H1 (cell line): ENCODE measurements at regions not wholly inside any gene's neighbourhood (a gene's known extent, or its start where the extent isn't known, plus 50 kb on each side); places are given as distances from the start of the nearest gene placed in this dataset.

Source experiments
- CTCF ChIA-PET: fragments of 300-600 bp; sonication (Branson Sonifier 250); formaldehyde crosslinking; loops from one replicate; lab custom pipeline; 2021; ENCODE audit not compliant: partially characterized antibody; lab: Charles Lee
- POLR2A ChIA-PET: fragments of 300-600 bp; sonication (Branson Sonifier 250); formaldehyde crosslinking; loops from one replicate; lab custom pipeline; 2021; ENCODE audit warnings: inconsistent platforms; ENCODE audit not compliant: partially characterized antibody; lab: Charles Lee
- DNase-seq, 2 experiments: peaks; one replicate each; pipeline versions ENCODE4 v3.0.0 to v3.0.0-alpha.2; 2010 to 2022; ENCODE audit warnings: low spot score in 2 of 2, low read depth in 1 of 2, mixed read lengths in 1 of 2
- FAIRE-seq: peaks from 2 replicates; lab custom pipeline; 2011; peaks lifted over from hg19 to GRCh38; lab: Jason Lieb, UNC
- H2AFZ ChIP-seq: 2 replicates; pipeline ENCODE4 v1.8.1; 2012; ENCODE audit warnings: low read length, inconsistent platforms
- H2AK5ac ChIP-seq: 2 replicates; pipeline ENCODE4 v1.6.1; 2013; ENCODE audit warnings: low read depth, low read length
- H2BK120ac ChIP-seq: replicated peaks from 2 replicates; pipeline ENCODE3; 2013; ENCODE audit warnings: low read depth, low read length, inconsistent platforms
- H2BK12ac ChIP-seq: 2 replicates; pipeline ENCODE4 v1.6.1; 2013; ENCODE audit warnings: low read depth, low read length
- H2BK15ac ChIP-seq: 2 replicates; pipeline ENCODE4 v1.6.1; 2013; ENCODE audit warnings: low read length
- H2BK20ac ChIP-seq: 2 replicates; pipeline ENCODE4 v1.6.1; 2013; ENCODE audit warnings: low read length
- H2BK5ac ChIP-seq: 2 replicates; pipeline ENCODE4 v1.6.1; 2013; ENCODE audit warnings: low read depth, low read length
- H3K14ac ChIP-seq: 2 replicates; pipeline ENCODE4 v1.6.1; 2013; ENCODE audit warnings: inconsistent platforms; ENCODE audit not compliant: insufficient read length
- H3K18ac ChIP-seq: 2 replicates; pipeline ENCODE4 v1.6.1; 2013; ENCODE audit warnings: low read length; ENCODE audit errors: extremely low read depth
- H3K23ac ChIP-seq: 2 replicates; pipeline ENCODE4 v1.6.1; 2013; ENCODE audit warnings: inconsistent platforms; ENCODE audit not compliant: insufficient read length
- H3K23me2 ChIP-seq: 2 replicates; pipeline ENCODE4 v1.6.1; 2013; ENCODE audit warnings: low read depth, low read length
- H3K27ac ChIP-seq: 2 replicates; pipeline ENCODE4 v1.6.1; 2011; ENCODE audit warnings: low read depth, low read length, inconsistent platforms
- H3K27me3 ChIP-seq, 4 experiments: replicated peaks in 1 of 4; 1 replicate in 1 of 4; 2 replicates in 3 of 4; pipeline versions ENCODE4 v1.6.1 to v1.8.1; 2011 to 2013; ENCODE audit warnings: low read length in 3 of 4, mild to moderate bottlenecking in 3 of 4, inconsistent platforms in 2 of 4, mixed read lengths in 2 of 4, moderate library complexity in 1 of 4; ENCODE audit not compliant: control insufficient read depth in 3 of 4, insufficient read depth in 3 of 4; ENCODE audit errors: extremely low read depth in 1 of 4
- H3K36me3 ChIP-seq, 4 experiments: 2 replicates each; pipeline versions ENCODE4 v1.6.1 to v1.8.1; 2011 to 2013; ENCODE audit warnings: mild to moderate bottlenecking in 4 of 4, low read length in 3 of 4, moderate library complexity in 2 of 4, control low read depth in 1 of 4, inconsistent platforms in 1 of 4; ENCODE audit not compliant: insufficient read depth in 4 of 4, control insufficient read depth in 2 of 4
- H3K4ac ChIP-seq: replicated peaks from 2 replicates; pipeline ENCODE3; 2013; ENCODE audit warnings: low read length, low read depth, mixed read lengths, inconsistent platforms; ENCODE audit not compliant: insufficient read length
- H3K4me1 ChIP-seq, 4 experiments: replicated peaks in 1 of 4; 1 replicate in 1 of 4; 2 replicates in 3 of 4; pipeline versions ENCODE4 v1.6.1 to v1.8.1; 2011 to 2013; ENCODE audit warnings: low read length in 3 of 4, inconsistent platforms in 2 of 4, mixed read lengths in 1 of 4; ENCODE audit not compliant: insufficient read depth in 4 of 4, control insufficient read depth in 3 of 4
- H3K4me2 ChIP-seq, 2 experiments: 2 replicates each; pipeline versions ENCODE4 v1.6.1 to v1.8.1; 2011 to 2013; ENCODE audit warnings: low read depth in 2 of 2, low read length in 2 of 2, control low read depth in 1 of 2, inconsistent platforms in 1 of 2, mild to moderate bottlenecking in 1 of 2; ENCODE audit not compliant: insufficient read depth in 1 of 2
- H3K4me3 ChIP-seq, 4 experiments: fragments of 200-600, 300-600 bp in 1 of 4; sonication (generic), shearing (Covaris generic), sonication (Bioruptor Twin) in 1 of 4; 2 replicates each; pipeline versions ENCODE4 v1.5.1 to v1.8.1; 2011 to 2016; ENCODE audit warnings: low read length in 4 of 4, low read depth in 3 of 4, control low read depth in 2 of 4, inconsistent platforms in 2 of 4, mild to moderate bottlenecking in 2 of 4, mixed read lengths in 1 of 4, moderate library complexity in 1 of 4; ENCODE audit not compliant: insufficient read depth in 2 of 4; ENCODE audit errors: extremely low read depth in 1 of 4
- H3K56ac ChIP-seq: replicated peaks from 2 replicates; pipeline ENCODE3; 2013; ENCODE audit warnings: low read depth, mild to moderate bottlenecking, mixed read lengths, low read length, inconsistent platforms; ENCODE audit not compliant: insufficient read length
- H3K79me1 ChIP-seq: 2 replicates; pipeline ENCODE4 v1.6.1; 2013; ENCODE audit warnings: low read depth, low read length, control low read depth
- H3K79me2 ChIP-seq, 2 experiments: 2 replicates each; pipeline versions ENCODE4 v1.6.1 to v1.8.1; 2012 to 2013; ENCODE audit warnings: low read length in 2 of 2, mild to moderate bottlenecking in 2 of 2, inconsistent platforms in 1 of 2; ENCODE audit not compliant: insufficient read depth in 2 of 2, control insufficient read depth in 1 of 2
- H3K9ac ChIP-seq, 4 experiments: replicated peaks in 1 of 4; 1 replicate in 1 of 4; 2 replicates in 3 of 4; pipeline versions ENCODE4 v1.6.1 to v1.8.1; 2011 to 2013; ENCODE audit warnings: low read depth in 3 of 4, low read length in 3 of 4, control low read depth in 2 of 4, mild to moderate bottlenecking in 2 of 4, moderate library complexity in 2 of 4, inconsistent platforms in 1 of 4; ENCODE audit errors: extremely low read depth in 1 of 4
- H3K9me3 ChIP-seq, 2 experiments: 2 replicates each; pipeline versions ENCODE4 v1.6.1 to v1.8.1; 2012 to 2013; ENCODE audit warnings: mild to moderate bottlenecking in 2 of 2, moderate library complexity in 2 of 2, control low read depth in 1 of 2, inconsistent platforms in 1 of 2, low read depth in 1 of 2, low read length in 1 of 2, mixed read lengths in 1 of 2; ENCODE audit not compliant: insufficient read depth in 2 of 2
- H4K20me1 ChIP-seq, 2 experiments: replicated peaks in 1 of 2; 2 replicates each; pipeline versions ENCODE3 to v1.8.1; 2011 to 2013; ENCODE audit warnings: inconsistent platforms in 2 of 2, low read length in 2 of 2, mild to moderate bottlenecking in 1 of 2; ENCODE audit not compliant: insufficient read depth in 2 of 2, control insufficient read depth in 1 of 2
- H4K5ac ChIP-seq: 2 replicates; pipeline ENCODE4 v1.6.1; 2013; ENCODE audit warnings: low read length, low read depth, mixed read lengths, inconsistent platforms; ENCODE audit not compliant: insufficient read length
- H4K8ac ChIP-seq: 2 replicates; pipeline ENCODE4 v1.8.0; 2013; ENCODE audit warnings: mild to moderate bottlenecking, moderate library complexity, low read length, inconsistent platforms; ENCODE audit not compliant: insufficient read depth; ENCODE audit errors: extremely low read depth
- H4K91ac ChIP-seq: replicated peaks from 2 replicates; pipeline ENCODE3; 2013; ENCODE audit warnings: low read length, mixed read lengths, inconsistent platforms; ENCODE audit not compliant: insufficient read length
- ASH2L ChIP-seq: fragments of 200-600, 300-600 bp; sonication (generic); IDR thresholded peaks from one replicate; pipeline ENCODE4 v1.7.1; 2017; ENCODE audit warnings: low read length
- ATF3 ChIP-seq: IDR thresholded peaks from 2 replicates; pipeline ENCODE4 v1.6.1; 2011; ENCODE audit warnings: low read depth, mild to moderate bottlenecking, low read length; ENCODE audit not compliant: insufficient read depth
- BRCA1 ChIP-seq: IDR thresholded peaks from 2 replicates; pipeline ENCODE4 v1.6.1; 2012; ENCODE audit warnings: low read depth, low read length, improper control_type of control experiment
- CREB1 ChIP-seq: IDR thresholded peaks from 2 replicates; pipeline ENCODE4 v1.6.1; 2012; ENCODE audit warnings: inconsistent platforms
- EGR1 ChIP-seq: IDR thresholded peaks from 2 replicates; pipeline ENCODE4 v1.6.1; 2011; ENCODE audit warnings: low read depth, low read length, borderline replicate concordance
- HDAC6 ChIP-seq: IDR thresholded peaks from one replicate; pipeline ENCODE4 v1.7.1; 2012; ENCODE audit warnings: low read depth, mild to moderate bottlenecking, inconsistent platforms, low read length, moderate library complexity
- SAP30 ChIP-seq: fragments of 300-600 bp; sonication (generic); IDR thresholded peaks from 2 replicates; pipeline ENCODE4 v1.7.1; 2012; ENCODE audit warnings: low read length, moderate library complexity, mild to moderate bottlenecking, inconsistent platforms; ENCODE audit not compliant: insufficient read depth, insufficient replicate concordance
- SIN3A ChIP-seq, 2 experiments: IDR thresholded peaks in 1 of 2; conservative IDR thresholded peaks in 1 of 2; 2 replicates each; pipeline ENCODE4 v1.6.1; 2011 to 2012; ENCODE audit warnings: low read length in 2 of 2, improper control_type of control experiment in 1 of 2, low read depth in 1 of 2, mild to moderate bottlenecking in 1 of 2
- TAF7 ChIP-seq: optimal IDR thresholded peaks from 2 replicates; pipeline ENCODE3; 2011; ENCODE audit warnings: low read depth, mild to moderate bottlenecking, inconsistent platforms, low read length, moderate library complexity, borderline replicate concordance
- WGBS, 2 experiments: shearing (Covaris generic) in 1 of 2; methylation state at CpG; one replicate each; pipeline versions ENCODE4 v1.1.6 to v1.1.7; 2013 to 2015; ENCODE audit warnings: low lambda C conversion rate in 2 of 2, mixed read lengths in 2 of 2, inconsistent platforms in 1 of 2, low coverage in 1 of 2, missing lambda C conversion rate in 1 of 2; ENCODE audit not compliant: insufficient replicate concordance in 2 of 2, insufficient coverage in 1 of 2, insufficient read length in 1 of 2; ENCODE audit errors: extremely low coverage in 1 of 2, missing lambda C conversion rate in 1 of 2; 5-methylcytosine and 5-hydroxymethylcytosine counted together

GRCh38 chr6:4614637-4615036 lies 161.6 kb upstream of the CDYL start:
- no peak overlapping the region for H4K8ac ChIP-seq
- H2BK20ac ChIP-seq, result no peak overlapping the region
- no peak overlapping the region for H3K9ac ChIP-seq
- no peak overlapping the region for H2BK5ac ChIP-seq
- no peak overlapping the region for H2AK5ac ChIP-seq
- no peak overlapping the region for H4K5ac ChIP-seq
- 84% methylated on average over 5 of the region's 5 CpGs; no CpG with 5 or more reads in 1 of the 2 experiments for WGBS, 2 experiments
- no peak overlapping the region for H3K4me3 ChIP-seq
- no peak overlapping the region for H3K18ac ChIP-seq
- H3K23ac ChIP-seq, result no peak overlapping the region
- no peaks in the 10 kb centered on the region for H3K79me1 ChIP-seq
- H3K4ac ChIP-seq, result no peak overlapping the region
- H3K56ac ChIP-seq, result no peak overlapping the region
- no peaks in the 10 kb centered on the region for H3K36me3 ChIP-seq
- H3K23me2 ChIP-seq, result no peaks in the 10 kb centered on the region
- H3K79me2 ChIP-seq, result no peaks in the 10 kb centered on the region
- H3K4me2 ChIP-seq, result no peak overlapping the region
- no peak for FAIRE-seq
- H3K27ac ChIP-seq, result no peak overlapping the region
- no peaks in the 10 kb centered on the region for H3K27me3 ChIP-seq
- no peak overlapping the region for H4K91ac ChIP-seq
- H2BK12ac ChIP-seq, result no peak overlapping the region
- no peaks in the 10 kb centered on the region for H3K9me3 ChIP-seq
- H2BK15ac ChIP-seq, result no peak overlapping the region
- POLR2A ChIA-PET, result no interaction called here
- H2BK120ac ChIP-seq, result no peak overlapping the region
- DNase-seq, result no peak
- H2AFZ ChIP-seq, result no peak overlapping the region
- TF ChIP-seq HDAC6 (no peak), CREB1 (no peak), ASH2L (no peak), EGR1 (no peak), BRCA1 (no peak), SIN3A (conservative IDR thresholded peaks at IDR 0.05 in 1 of 2, IDR thresholded peaks at IDR 0.05 in 1 of 2; ENCODE audit: low read depth in 1 of 2, low read length in 2 of 2) (no peak), ATF3 (no peak), TAF7 (no peak), SAP30 (no peak)
- H4K20me1 ChIP-seq, result no peaks in the 10 kb centered on the region
- CTCF ChIA-PET, result interaction anchor here (0.7 to 1.3 kb wide), 2 partner anchors 168 to 333 kb away, joined by 3 read pairs; no protein-coding TSS in a partner anchor
- no peaks in the 10 kb centered on the region for H3K4me1 ChIP-seq
- no peak overlapping the region for H3K14ac ChIP-seq
